22Rv1 (cell line): ENCODE measurements at regions not wholly inside any gene's neighbourhood (a gene's known extent, or its start where the extent isn't known, plus 50 kb on each side); places are given as distances from the start of the nearest gene placed in this dataset.
"Not testable (repeated sequence)": the region's sequence is repeated elsewhere in the genome, so short reads cannot be mapped to it uniquely, and the experiment has no call there.

Source experiments
- ZFX ChIP-seq: fragments of 450-650 bp; IDR thresholded peaks from 2 replicates; pipeline ENCODE4 v1.6.1; 2017; ENCODE audit warnings: antibody characterized with exemption, borderline replicate concordance
- TF ChIP-seq, protein P1 (sequence below): fragments of 450-650 bp; IDR thresholded peaks from 2 replicates; pipeline ENCODE4 v1.5.1; 2017; ENCODE audit warnings: mild to moderate bottlenecking

DNA sequence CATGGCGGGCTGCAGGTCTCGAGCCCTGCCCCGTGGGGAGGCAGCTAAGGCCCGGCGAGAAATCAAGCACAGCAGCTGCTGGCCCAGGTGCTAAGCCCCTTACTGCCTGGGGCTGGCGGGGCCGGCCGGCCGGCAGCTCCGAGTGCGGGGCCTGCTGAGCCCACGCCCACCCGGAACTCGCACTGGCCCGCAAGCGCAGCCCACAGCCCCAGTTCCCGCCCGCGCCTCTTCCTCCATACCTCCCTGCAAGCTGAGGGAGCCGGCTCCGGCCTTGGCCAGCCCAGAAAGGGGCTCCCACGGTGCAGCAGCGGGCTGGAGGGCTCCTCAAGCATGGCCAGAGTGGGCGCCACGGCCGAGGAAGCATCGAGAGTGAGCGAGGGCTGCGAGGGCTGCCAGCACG lies 270.5 kb upstream of the ZNF804A start:
- TF ChIP-seq, protein P1, sequence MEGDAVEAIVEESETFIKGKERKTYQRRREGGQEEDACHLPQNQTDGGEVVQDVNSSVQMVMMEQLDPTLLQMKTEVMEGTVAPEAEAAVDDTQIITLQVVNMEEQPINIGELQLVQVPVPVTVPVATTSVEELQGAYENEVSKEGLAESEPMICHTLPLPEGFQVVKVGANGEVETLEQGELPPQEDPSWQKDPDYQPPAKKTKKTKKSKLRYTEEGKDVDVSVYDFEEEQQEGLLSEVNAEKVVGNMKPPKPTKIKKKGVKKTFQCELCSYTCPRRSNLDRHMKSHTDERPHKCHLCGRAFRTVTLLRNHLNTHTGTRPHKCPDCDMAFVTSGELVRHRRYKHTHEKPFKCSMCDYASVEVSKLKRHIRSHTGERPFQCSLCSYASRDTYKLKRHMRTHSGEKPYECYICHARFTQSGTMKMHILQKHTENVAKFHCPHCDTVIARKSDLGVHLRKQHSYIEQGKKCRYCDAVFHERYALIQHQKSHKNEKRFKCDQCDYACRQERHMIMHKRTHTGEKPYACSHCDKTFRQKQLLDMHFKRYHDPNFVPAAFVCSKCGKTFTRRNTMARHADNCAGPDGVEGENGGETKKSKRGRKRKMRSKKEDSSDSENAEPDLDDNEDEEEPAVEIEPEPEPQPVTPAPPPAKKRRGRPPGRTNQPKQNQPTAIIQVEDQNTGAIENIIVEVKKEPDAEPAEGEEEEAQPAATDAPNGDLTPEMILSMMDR, result not testable (repeated sequence)
- not testable (repeated sequence) for TF ChIP-seq ZFX
